ENCODE measurements at regions not wholly inside any gene's neighbourhood (a gene's known extent, or its start where the extent isn't known, plus 50 kb on each side); places are given as distances from the start of the nearest gene placed in this dataset.
"Not testable (repeated sequence)": the region's sequence is repeated elsewhere in the genome, so short reads cannot be mapped to it uniquely, and the experiment has no call there.

GRCh38 chr2:211014376-211014775, 458.0 kb downstream of the CPS1 start:
- no peak overlapping the region for H3K4me3 Mint-ChIP-seq
- no peaks in the 10 kb centered on the region for H3K27me3 ChIP-seq (ENCODE audit: control insufficient read depth in 2 of 2, insufficient read depth in 2 of 2, low read length in 2 of 2)
- 13% methylated on average over 2 of the region's 4 CpGs for WGBS (ENCODE audit: insufficient coverage)

GRCh38 chr2:211014906-211015305, 458.5 kb downstream of the CPS1 start:
- Histone ChIP-seq H3K9me3 (replicated peaks in 1 of 2; ENCODE audit: control insufficient read depth in 1 of 2, insufficient read depth in 1 of 2, low read length in 2 of 2) (no peaks in the 10 kb centered on the region), H3K4me1 (ENCODE audit: control insufficient read depth in 1 of 2, insufficient read depth in 2 of 2, low read length in 2 of 2) (no peaks in the 10 kb centered on the region), H2AFZ (ENCODE audit: insufficient read depth, low read depth, low read length, poor library complexity, severe bottlenecking) (no peak overlapping the region), H3K4me3 (replicated peaks in 1 of 3; ENCODE audit: low read depth in 2 of 3, low read length in 3 of 3) (no peak overlapping the region), H4K20me1 (ENCODE audit: insufficient read depth, low read length) (no peaks in the 10 kb centered on the region), H3K79me2 (ENCODE audit: insufficient read depth, low read length) (no peaks in the 10 kb centered on the region), H3K9ac (ENCODE audit: insufficient read depth, low read length, poor library complexity, severe bottlenecking) (no peak overlapping the region), H3K4me2 (replicated peaks; ENCODE audit: extremely low read depth, low read length, poor library complexity, severe bottlenecking) (no peak overlapping the region), H3K36me3 (replicated peaks in 1 of 2; ENCODE audit: control insufficient read depth in 1 of 2, insufficient read depth in 2 of 2, low read length in 2 of 2) (no peaks in the 10 kb centered on the region), H3K27ac (ENCODE audit: low read depth in 1 of 2, low read length in 2 of 2) (no peak overlapping the region), H3K27me3 (ENCODE audit: control insufficient read depth in 2 of 2, insufficient read depth in 2 of 2, low read length in 2 of 2) (no peaks in the 10 kb centered on the region)
- no peak overlapping the region for H3K27ac Mint-ChIP-seq
- WGBS (ENCODE audit: insufficient coverage), result no CpG with 5 or more reads among the region's 2 CpGs
- TF ChIP-seq, protein P1, sequence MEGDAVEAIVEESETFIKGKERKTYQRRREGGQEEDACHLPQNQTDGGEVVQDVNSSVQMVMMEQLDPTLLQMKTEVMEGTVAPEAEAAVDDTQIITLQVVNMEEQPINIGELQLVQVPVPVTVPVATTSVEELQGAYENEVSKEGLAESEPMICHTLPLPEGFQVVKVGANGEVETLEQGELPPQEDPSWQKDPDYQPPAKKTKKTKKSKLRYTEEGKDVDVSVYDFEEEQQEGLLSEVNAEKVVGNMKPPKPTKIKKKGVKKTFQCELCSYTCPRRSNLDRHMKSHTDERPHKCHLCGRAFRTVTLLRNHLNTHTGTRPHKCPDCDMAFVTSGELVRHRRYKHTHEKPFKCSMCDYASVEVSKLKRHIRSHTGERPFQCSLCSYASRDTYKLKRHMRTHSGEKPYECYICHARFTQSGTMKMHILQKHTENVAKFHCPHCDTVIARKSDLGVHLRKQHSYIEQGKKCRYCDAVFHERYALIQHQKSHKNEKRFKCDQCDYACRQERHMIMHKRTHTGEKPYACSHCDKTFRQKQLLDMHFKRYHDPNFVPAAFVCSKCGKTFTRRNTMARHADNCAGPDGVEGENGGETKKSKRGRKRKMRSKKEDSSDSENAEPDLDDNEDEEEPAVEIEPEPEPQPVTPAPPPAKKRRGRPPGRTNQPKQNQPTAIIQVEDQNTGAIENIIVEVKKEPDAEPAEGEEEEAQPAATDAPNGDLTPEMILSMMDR (IDR thresholded peaks at IDR 0.05), result no peak
- H3K36me3 Mint-ChIP-seq, result no peaks in the 10 kb centered on the region
- intact Hi-C loops (cut with micrococcal nuclease), result no loop called here
- no peaks in the 10 kb centered on the region for H3K27me3 Mint-ChIP-seq (ENCODE audit: low read depth in 3 of 3)
- no peak overlapping the region for H3K4me3 Mint-ChIP-seq
- peaks cover 0 to 6% (median 0%) of the 10 kb centered on the region in 7 donors for H3K9me3 Mint-ChIP-seq
- no peak for DNase-seq
- no peaks in the 10 kb centered on the region for H3K4me1 Mint-ChIP-seq

More at GRCh38 chr2:211014376-211014775, 458.0 kb downstream of the CPS1 start:
- Mint-ChIP-seq H3K27ac (no peak overlapping the region), H3K9me3 (peaks cover 0 to 6% (median 0%) of the 10 kb centered on the region in 7 donors), H3K36me3 (no peaks in the 10 kb centered on the region), H3K27me3 (ENCODE audit: low read depth in 3 of 3) (no peaks in the 10 kb centered on the region), H3K4me1 (no peaks in the 10 kb centered on the region)
- no peak overlapping the region for H3K9ac ChIP-seq (ENCODE audit: insufficient read depth, low read length, poor library complexity, severe bottlenecking)
- H4K20me1 ChIP-seq (ENCODE audit: insufficient read depth, low read length), result no peaks in the 10 kb centered on the region
- intact Hi-C loops (cut with micrococcal nuclease), result no loop called here
- H2AFZ ChIP-seq (ENCODE audit: insufficient read depth, low read depth, low read length, poor library complexity, severe bottlenecking), result no peak overlapping the region
- H3K9me3 ChIP-seq (replicated peaks in 1 of 2; ENCODE audit: control insufficient read depth in 1 of 2, insufficient read depth in 1 of 2, low read length in 2 of 2), result no peaks in the 10 kb centered on the region
- H3K4me3 ChIP-seq (replicated peaks in 1 of 3; ENCODE audit: low read depth in 2 of 3, low read length in 3 of 3), result no peak overlapping the region
- no peaks in the 10 kb centered on the region for H3K4me1 ChIP-seq (ENCODE audit: control insufficient read depth in 1 of 2, insufficient read depth in 2 of 2, low read length in 2 of 2)
- no peaks in the 10 kb centered on the region for H3K79me2 ChIP-seq (ENCODE audit: insufficient read depth, low read length)
- no peak overlapping the region for H3K4me2 ChIP-seq (replicated peaks; ENCODE audit: extremely low read depth, low read length, poor library complexity, severe bottlenecking)
- no peaks in the 10 kb centered on the region for H3K36me3 ChIP-seq (replicated peaks in 1 of 2; ENCODE audit: control insufficient read depth in 1 of 2, insufficient read depth in 2 of 2, low read length in 2 of 2)
- TF ChIP-seq, protein P1 (IDR thresholded peaks at IDR 0.05), result no peak
- H3K27ac ChIP-seq (ENCODE audit: low read depth in 1 of 2, low read length in 2 of 2), result no peak overlapping the region
- DNase-seq, result no peak

- H3K9ac ChIP-seq (ENCODE audit: insufficient read depth, low read length, poor library complexity, severe bottlenecking); H3K27ac ChIP-seq (ENCODE audit: low read depth in 1 of 2, low read length in 2 of 2); H4K20me1 ChIP-seq (ENCODE audit: insufficient read depth, low read length); DNase-seq; H3K79me2 ChIP-seq (ENCODE audit: insufficient read depth, low read length); H2AFZ ChIP-seq (ENCODE audit: insufficient read depth, low read depth, low read length, poor library complexity, severe bottlenecking); H3K36me3 Mint-ChIP-seq; H3K4me2 ChIP-seq (replicated peaks; ENCODE audit: extremely low read depth, low read length, poor library complexity, severe bottlenecking); H3K36me3 ChIP-seq (replicated peaks in 1 of 2; ENCODE audit: control insufficient read depth in 1 of 2, insufficient read depth in 2 of 2, low read length in 2 of 2); H3K27me3 Mint-ChIP-seq (ENCODE audit: low read depth in 3 of 3); H3K4me1 ChIP-seq (ENCODE audit: control insufficient read depth in 1 of 2, insufficient read depth in 2 of 2, low read length in 2 of 2); H3K27ac Mint-ChIP-seq; H3K4me3 Mint-ChIP-seq; H3K4me3 ChIP-seq (replicated peaks in 1 of 3; ENCODE audit: low read depth in 2 of 3, low read length in 3 of 3); H3K4me1 Mint-ChIP-seq; intact Hi-C loops (cut with micrococcal nuclease); H3K27me3 ChIP-seq (ENCODE audit: control insufficient read depth in 2 of 2, insufficient read depth in 2 of 2, low read length in 2 of 2): not testable (repeated sequence)
- no CpG with 5 or more reads among the region's 10 CpGs for WGBS (ENCODE audit: insufficient coverage)
- peaks cover 9 to 19% (median 18%) of the 10 kb centered on the region in 7 donors for H3K9me3 Mint-ChIP-seq
- H3K9me3 ChIP-seq (replicated peaks in 1 of 2; ENCODE audit: control insufficient read depth in 1 of 2, insufficient read depth in 1 of 2, low read length in 2 of 2), result peaks cover 9 to 17% of the 10 kb centered on the region in 2 donors
These were observed 468.7 kb downstream of the CPS1 start for GRCh38 chr2:211025089-211025488.
